Erythroblast (primary cell): ENCODE measurements at regions not wholly inside any gene's neighbourhood (a gene's known extent, or its start where the extent isn't known, plus 50 kb on each side); places are given as distances from the start of the nearest gene placed in this dataset.

Experiments used
- GATA1 ChIP-seq: IDR thresholded peaks from 2 replicates; pipeline ENCODE4 v1.6.1; 2011; ENCODE audit warnings: low read depth, mild to moderate bottlenecking, control low read depth, low read length, moderate library complexity
- POLR2A ChIP-seq: IDR thresholded peaks from 2 replicates; pipeline ENCODE4 v1.6.1; 2011; ENCODE audit warnings: mild to moderate bottlenecking, low read length

DNA sequence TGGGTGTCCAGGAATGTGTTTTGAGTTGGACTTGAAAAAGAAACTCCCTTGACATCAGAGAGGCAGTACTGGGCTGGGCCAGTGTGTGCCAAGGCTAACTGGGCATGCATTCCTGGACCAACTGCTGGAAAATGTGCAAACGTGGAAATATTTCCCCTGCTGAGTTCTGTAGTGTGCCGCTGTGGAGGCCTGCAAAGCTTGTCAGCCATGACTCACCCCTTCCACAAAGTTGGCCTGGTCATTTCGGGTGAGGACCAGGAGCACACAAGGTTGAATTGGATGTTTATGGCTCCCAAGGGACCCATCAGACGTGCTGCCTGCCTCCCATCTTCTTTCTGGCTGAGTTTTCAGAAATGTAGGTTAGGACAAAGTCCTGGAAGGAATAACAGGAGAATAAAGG lies 513.1 kb downstream of the MIAT start:
- TF ChIP-seq POLR2A (no peak), GATA1 (no peak)
